Suprapubic skin (tissue), 4 donors: ENCODE measurements at regions not wholly inside any gene's neighbourhood (a gene's known extent, or its start where the extent isn't known, plus 50 kb on each side); places are given as distances from the start of the nearest gene placed in this dataset.

Experiments used
- DNase-seq, 2 donors: peaks; one replicate each; pipeline ENCODE4 v3.0.0-alpha.2; 2019; ENCODE audit warnings: low spot score in 2 of 2
- H3K27ac ChIP-seq: fragments of 200-600 bp; sonication (generic); one replicate; pipeline ENCODE4 v1.5.1; 2019
- H3K27me3 ChIP-seq: fragments of 200-600 bp; sonication (generic); one replicate; pipeline ENCODE4 v1.5.1; 2019
- H3K36me3 ChIP-seq: fragments of 200-600 bp; sonication (generic); one replicate; pipeline ENCODE4 v1.5.1; 2019
- H3K4me1 ChIP-seq: fragments of 200-600 bp; sonication (generic); one replicate; pipeline ENCODE4 v1.5.1; 2019
- H3K4me3 ChIP-seq: fragments of 200-600 bp; sonication (generic); one replicate; pipeline ENCODE4 v1.5.1; 2019; ENCODE audit warnings: mild to moderate bottlenecking
- H3K9me3 ChIP-seq: fragments of 200-600 bp; sonication (generic); one replicate; pipeline ENCODE4 v1.5.1; 2019
- CTCF ChIP-seq, 2 donors: fragments of 200-600 bp in 1 of 2; fragments of 450-650 bp in 1 of 2; sonication (generic) in 1 of 2; IDR thresholded peaks; one replicate each; pipeline ENCODE4 v1.5.1; 2016 to 2019; ENCODE audit warnings: antibody characterized with exemption in 2 of 2, mild to moderate bottlenecking in 1 of 2, moderate library complexity in 1 of 2
- EP300 ChIP-seq: sonication (generic); formaldehyde crosslinking; IDR thresholded peaks from one replicate; pipeline ENCODE4 v1.6.1; 2017; ENCODE audit warnings: antibody characterized with exemption
- POLR2A ChIP-seq, 2 donors: fragments of 450-650 bp; IDR thresholded peaks; one replicate each; pipeline ENCODE4 v1.6.1; 2017; ENCODE audit warnings: antibody characterized with exemption in 2 of 2, mild to moderate bottlenecking in 2 of 2, moderate library complexity in 2 of 2
- POLR2AphosphoS5 ChIP-seq, 3 donors: sonication (generic); formaldehyde crosslinking; IDR thresholded peaks; one replicate each; pipeline ENCODE4 v1.6.1; 2017; ENCODE audit warnings: antibody characterized with exemption in 3 of 3
- WGBS: methylation state at CpG from one replicate; pipeline ENCODE4 v1.1.5; 2018; 5-methylcytosine and 5-hydroxymethylcytosine counted together

- Histone ChIP-seq H3K4me3 (no peak overlapping the region), H3K36me3 (no peaks in the 10 kb centered on the region), H3K4me1 (peaks cover 38% of the 10 kb centered on the region), H3K27me3 (peaks cover 39% of the 10 kb centered on the region), H3K27ac (peak overlapping the region; percentile 91), H3K9me3 (no peaks in the 10 kb centered on the region)
- DNase-seq: peak; percentile 66 to 77
- 42% methylated on average over 22 of the region's 22 CpGs for whole genome bisulfite sequencing
- TF ChIP-seq EP300: no peak
- TF ChIP-seq POLR2AphosphoS5 (IDR thresholded peaks at IDR 0.05): peak in 2 of 3 donors; percentile 36 to 76
- TF ChIP-seq CTCF (IDR thresholded peaks at IDR 0.05): no peak
These were observed 64.9 kb downstream of the DLL1 start for GRCh38 chr6:170225852-170226417.

GRCh38 chr6:170224694-170225660, 65.9 kb downstream of the DLL1 start:
- no peak for TF ChIP-seq CTCF (IDR thresholded peaks at IDR 0.05)
- TF ChIP-seq POLR2A (IDR thresholded peaks at IDR 0.05): no peak
- no peak for TF ChIP-seq EP300
- TF ChIP-seq POLR2AphosphoS5 (IDR thresholded peaks at IDR 0.05): peak in 2 of 3 donors; percentile 11 to 56
- peaks cover 34% of the 10 kb centered on the region for H3K27me3 ChIP-seq
- peak overlapping the region; percentile 91 for H3K27ac ChIP-seq
- peaks cover 38% of the 10 kb centered on the region for H3K4me1 ChIP-seq
- H3K36me3 ChIP-seq: no peaks in the 10 kb centered on the region
- no peak overlapping the region for H3K4me3 ChIP-seq
- WGBS: 61% methylated on average over 20 of the region's 23 CpGs
- H3K9me3 ChIP-seq: no peaks in the 10 kb centered on the region
- DNase-seq: peak; percentile 69 to 83

GRCh38 chr6:170223718-170224693, 66.9 kb downstream of the DLL1 start:
- H3K27me3 ChIP-seq: peaks cover 29% of the 10 kb centered on the region
- peak; percentile 47 to 61 for DNase-seq

More at GRCh38 chr6:170223718-170224693, 66.9 kb downstream of the DLL1 start:
- Histone ChIP-seq H3K36me3 (no peaks in the 10 kb centered on the region), H3K9me3 (no peaks in the 10 kb centered on the region), H3K4me3 (no peak overlapping the region), H3K4me1 (peaks cover 38% of the 10 kb centered on the region), H3K27ac (peak overlapping the region; percentile 91)
- WGBS: 71% methylated on average over 23 of the region's 25 CpGs
- TF ChIP-seq EP300: no peak
- no peak for TF ChIP-seq POLR2A (IDR thresholded peaks at IDR 0.05)
- TF ChIP-seq CTCF (IDR thresholded peaks at IDR 0.05): no peak
- TF ChIP-seq POLR2AphosphoS5 (IDR thresholded peaks at IDR 0.05): no peak
